GM12872 (cell line): ENCODE measurements at regions not wholly inside any gene's neighbourhood (a gene's known extent, or its start where the extent isn't known, plus 50 kb on each side); places are given as distances from the start of the nearest gene placed in this dataset.

Experiments
- CTCF ChIP-seq: IDR thresholded peaks from 3 replicates; pipeline ENCODE4 v1.5.1; 2011; ENCODE audit warnings: low read depth, mild to moderate bottlenecking, low read length, moderate library complexity; ENCODE audit not compliant: insufficient read depth

- peak; percentile 73 for TF ChIP-seq CTCF
These were observed 746.6 kb downstream of the UQCRFS1 start for GRCh38 chr19:28466107-28467045.

- TF ChIP-seq CTCF: no peak
These were observed 747.4 kb downstream of the UQCRFS1 start for GRCh38 chr19:28465371-28466086.

- TF ChIP-seq CTCF: no peak
These were observed 749.4 kb downstream of the UQCRFS1 start for GRCh38 chr19:28463493-28464053.

GRCh38 chr19:28457620-28458019, 755.3 kb downstream of the UQCRFS1 start:
- no peak for TF ChIP-seq CTCF

GRCh38 chr19:28456708-28457320, 756.1 kb downstream of the UQCRFS1 start:
- TF ChIP-seq CTCF: no peak

GRCh38 chr19:28456252-28456651, 756.7 kb downstream of the UQCRFS1 start:
- TF ChIP-seq CTCF: no peak

GRCh38 chr19:28454083-28454482, 758.9 kb downstream of the UQCRFS1 start:
- TF ChIP-seq CTCF: no peak
